Stomach (tissue), 8 donors: ENCODE measurements at regions not wholly inside any gene's neighbourhood (a gene's known extent, or its start where the extent isn't known, plus 50 kb on each side); places are given as distances from the start of the nearest gene placed in this dataset.

Source experiments
- DNase-seq, 2 donors: peaks; one replicate each; pipeline versions ENCODE4 v3.0.0 to v3.0.0-alpha.2; 2013 to 2019
- H3K27ac ChIP-seq, 5 donors: fragments of 200-600 bp in 4 of 5; sonication (generic) in 4 of 5; one replicate each; pipeline ENCODE4 v1.5.1; 2013 to 2019; ENCODE audit warnings: mild to moderate bottlenecking in 1 of 5, moderate library complexity in 1 of 5
- H3K27me3 ChIP-seq, 3 donors: fragments of 200-600 bp; sonication (generic); one replicate each; pipeline ENCODE4 v1.5.1; 2017 to 2019; ENCODE audit warnings: mixed run types in 1 of 3
- H3K36me3 ChIP-seq, 4 donors: fragments of 200-600 bp; sonication (generic); 1 replicate in 3 of 4; 2 replicates in 1 of 4; pipeline ENCODE4 v1.5.1; 2016 to 2019
- H3K4me1 ChIP-seq, 4 donors: fragments of 200-600 bp; sonication (generic); one replicate each; pipeline ENCODE4 v1.5.1; 2016 to 2019
- H3K4me3 ChIP-seq, 4 donors: fragments of 200-600 bp; sonication (generic) in 3 of 4; one replicate each; pipeline ENCODE4 v1.5.1; 2016 to 2019; ENCODE audit warnings: mild to moderate bottlenecking in 1 of 4
- H3K9me3 ChIP-seq, 4 donors: fragments of 200-600 bp; sonication (generic); one replicate each; pipeline ENCODE4 v1.5.1; 2016 to 2019
- CTCF ChIP-seq, 7 experiments: fragments of 450-650 bp in 4 of 7; fragments of 200-600 bp in 3 of 7; sonication (generic) in 3 of 7; IDR thresholded peaks; one replicate each; pipeline ENCODE4 v1.5.1; 2016 to 2019; ENCODE audit warnings: antibody characterized with exemption in 7 of 7, control low read depth in 2 of 7, mild to moderate bottlenecking in 1 of 7
- EP300 ChIP-seq: sonication (generic); formaldehyde crosslinking; IDR thresholded peaks from one replicate; pipeline ENCODE4 v1.6.1; 2017; ENCODE audit warnings: antibody characterized with exemption
- POLR2A ChIP-seq, 4 donors: fragments of 450-650 bp; IDR thresholded peaks; one replicate each; pipeline ENCODE4 v1.6.1; 2016; ENCODE audit warnings: antibody characterized with exemption in 4 of 4, control low read depth in 2 of 4, mild to moderate bottlenecking in 1 of 4, moderate library complexity in 1 of 4
- POLR2AphosphoS5 ChIP-seq, 3 donors: sonication (generic); formaldehyde crosslinking; IDR thresholded peaks; one replicate each; pipeline ENCODE4 v1.6.1; 2016; ENCODE audit warnings: antibody characterized with exemption in 3 of 3
- WGBS, 5 donors: extraction: QIAGEN DNeasy Blood & Tissue Kit in 3 of 5; methylation state at CpG; one replicate each; pipeline versions ENCODE4 v1.1.5 to v1.1.7; 2013 to 2018; 5-methylcytosine and 5-hydroxymethylcytosine counted together
- intact Hi-C: fragments of 100-400 bp; cut with DNase I; formaldehyde crosslinking; loops from one replicate; pipeline ENCODE4 v1.15.1; 2023; ENCODE audit warnings: low total_unique reads
- donor health status: healthy with polysubstance abuse.
- donor health status: Bipolar disorder and iron deficiency.
- donor health status: healthy.

GRCh38 chr9:91477106-91477505, 53.5 kb upstream of the NFIL3 start:
- intact Hi-C loops, result no loop called here
- Histone ChIP-seq H3K4me1 (no peaks in the 10 kb centered on the region), H3K4me3 (no peak overlapping the region), H3K27ac (no peak overlapping the region), H3K27me3 (no peaks in the 10 kb centered on the region), H3K36me3 (no peaks in the 10 kb centered on the region), H3K9me3 (peaks cover 0 to 16% (median 4%) of the 10 kb centered on the region in 4 donors)
- WGBS, 5 donors, result 45 to 59% (median 53%) methylated on average over 4 of the region's 4 CpGs
- TF ChIP-seq POLR2AphosphoS5 (IDR thresholded peaks at IDR 0.05), result no peak
- no peak for TF ChIP-seq CTCF (IDR thresholded peaks at IDR 0.05)
- no peak for TF ChIP-seq POLR2A (IDR thresholded peaks at IDR 0.05)
- no peak for TF ChIP-seq EP300
- no peak for DNase-seq

GRCh38 chr9:91474656-91475055, 51.0 kb upstream of the NFIL3 start:
- Histone ChIP-seq H3K4me3 (no peak overlapping the region), H3K36me3 (no peaks in the 10 kb centered on the region), H3K27me3 (no peaks in the 10 kb centered on the region), H3K9me3 (peaks cover 0 to 16% (median 6%) of the 10 kb centered on the region in 4 donors), H3K4me1 (no peaks in the 10 kb centered on the region), H3K27ac (no peak overlapping the region)
- TF ChIP-seq POLR2AphosphoS5 (IDR thresholded peaks at IDR 0.05), result no peak
- no peak for TF ChIP-seq EP300
- TF ChIP-seq CTCF (IDR thresholded peaks at IDR 0.05), result no peak
- no peak for TF ChIP-seq POLR2A (IDR thresholded peaks at IDR 0.05)
- DNase-seq, result no peak
- 29 to 35% (median 33%) methylated on average over 1 of the region's 1 CpG for WGBS, 5 donors
- intact Hi-C loops, result no loop called here
